VCaP (cell line): ENCODE measurements at regions not wholly inside any gene's neighbourhood (a gene's known extent, or its start where the extent isn't known, plus 50 kb on each side); places are given as distances from the start of the nearest gene placed in this dataset.

Source experiments
- H3K27ac ChIP-seq: fragments of 450-650 bp; 2 replicates; pipeline ENCODE4 v1.5.1; 2017
- CTCF ChIP-seq: fragments of 450-650 bp; conservative IDR thresholded peaks from 2 replicates; pipeline ENCODE4 v1.5.1; 2017; ENCODE audit warnings: mild to moderate bottlenecking, moderate library complexity

DNA sequence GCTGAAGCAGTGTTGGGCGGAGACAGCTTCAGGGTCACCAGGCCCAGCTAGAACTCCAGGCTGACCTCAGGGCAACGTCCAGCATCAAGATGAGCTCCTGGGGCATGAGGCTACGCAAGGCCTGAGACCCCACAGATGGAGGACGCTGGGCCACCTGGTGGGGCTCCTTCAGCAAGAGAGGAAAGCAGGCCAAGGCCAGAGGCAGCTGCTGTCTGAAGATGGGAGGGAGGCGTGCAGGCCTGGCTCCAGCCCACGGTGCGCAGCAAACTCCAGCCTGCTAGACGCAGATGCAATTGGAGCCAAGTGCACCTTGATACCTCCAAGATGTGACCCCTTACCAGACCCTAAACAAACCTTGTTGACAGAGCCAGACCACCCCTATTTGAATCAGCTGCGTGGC lies 220.9 kb upstream of the RREB1 start:
- no peak for TF ChIP-seq CTCF

DNA sequence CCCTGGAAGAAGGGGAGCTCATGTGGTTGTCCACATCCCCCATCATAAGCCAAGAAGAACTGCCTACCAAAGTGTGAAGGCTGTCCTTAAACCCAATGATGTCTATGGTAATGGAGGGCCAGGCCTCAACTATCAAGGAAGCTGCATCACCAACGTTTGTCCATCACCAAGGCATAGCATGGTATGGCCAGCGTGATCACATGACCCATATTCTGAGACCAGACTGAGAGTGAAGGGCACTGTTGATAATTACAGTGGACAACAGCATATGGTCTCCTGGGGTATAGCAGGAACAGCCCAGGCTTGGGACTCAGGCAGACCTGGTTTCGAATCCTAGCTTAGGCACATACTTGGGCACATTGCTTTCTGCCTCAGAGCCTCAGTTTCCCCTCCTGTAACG lies 218.2 kb upstream of the RREB1 start:
- no peak overlapping the region for H3K27ac ChIP-seq
- TF ChIP-seq CTCF = no peak

More for the DNA sequence above, 220.9 kb upstream of the RREB1 start:
- no peak overlapping the region for H3K27ac ChIP-seq

- TF ChIP-seq CTCF = no peak
- no peak overlapping the region for H3K27ac ChIP-seq
Measured at GRCh38 chr6:6890400-6890858, 217.3 kb upstream of the RREB1 start.

DNA sequence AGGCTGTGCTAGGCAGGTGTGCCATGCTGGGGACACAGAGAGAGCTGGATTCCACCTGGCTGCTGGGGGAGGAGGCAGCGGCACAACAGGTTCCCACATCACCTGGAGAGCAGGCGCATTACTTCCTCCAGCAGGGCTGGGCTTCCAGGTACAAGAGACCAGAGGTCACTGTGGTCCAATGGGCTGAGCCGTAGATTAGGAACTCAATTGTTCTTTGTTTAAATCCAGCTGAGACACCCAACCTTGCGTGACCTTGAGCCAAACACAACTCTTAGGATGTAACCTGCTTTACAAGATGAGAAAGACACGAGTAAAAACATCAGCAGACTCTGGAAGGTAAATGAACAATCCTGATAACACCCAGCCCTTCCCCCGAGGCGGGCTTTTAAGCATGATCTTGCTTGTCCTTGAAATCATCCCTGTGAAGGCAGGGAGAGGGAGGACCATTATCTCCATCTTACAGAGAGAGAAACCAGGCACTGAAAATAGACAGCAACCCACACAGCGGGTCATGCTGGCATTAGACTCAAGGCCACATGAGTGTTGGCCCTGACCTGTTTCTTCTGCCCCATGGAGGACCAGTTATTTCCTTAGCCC lies 216.5 kb upstream of the RREB1 start:
- TF ChIP-seq CTCF = no peak
- H3K27ac ChIP-seq = no peak overlapping the region

GRCh38 chr6:6891949-6892461 lies 215.8 kb upstream of the RREB1 start:
- H3K27ac ChIP-seq = no peak overlapping the region

GRCh38 chr6:6892744-6893583 lies 214.8 kb upstream of the RREB1 start:
- TF ChIP-seq CTCF = no peak
- no peak overlapping the region for H3K27ac ChIP-seq

More at GRCh38 chr6:6891949-6892461, 215.8 kb upstream of the RREB1 start:
- no peak for TF ChIP-seq CTCF

DNA sequence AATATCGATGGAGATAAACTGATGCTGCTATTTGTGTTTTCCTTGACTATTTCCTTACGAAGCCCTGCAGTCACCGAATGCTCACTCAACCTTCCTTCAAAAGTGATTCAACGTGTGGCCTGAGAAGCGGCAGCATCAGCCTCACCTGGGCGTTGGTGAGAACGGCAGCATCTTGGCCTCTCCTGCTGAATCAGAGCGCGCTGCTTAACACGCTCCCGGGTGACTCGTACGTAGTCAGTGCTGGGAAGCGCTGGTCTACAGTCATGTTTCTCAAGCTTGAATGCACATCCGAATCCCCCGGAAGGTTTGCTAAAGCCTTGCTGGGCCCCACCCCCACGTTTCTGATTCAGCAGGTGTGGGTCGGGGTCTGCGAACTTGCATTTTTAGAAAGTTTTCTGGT lies 214.1 kb upstream of the RREB1 start:
- no peak for TF ChIP-seq CTCF
- H3K27ac ChIP-seq = no peak overlapping the region
